SH-SY5Y (cell line): ENCODE measurements at regions not wholly inside any gene's neighbourhood (a gene's known extent, or its start where the extent isn't known, plus 50 kb on each side); places are given as distances from the start of the nearest gene placed in this dataset.

ENCODE experiments used
- GATA2 ChIP-seq: IDR thresholded peaks from 2 replicates; pipeline ENCODE4 v1.6.1; 2011; ENCODE audit warnings: mild to moderate bottlenecking, low read depth, low read length
- GATA3 ChIP-seq: IDR thresholded peaks from 2 replicates; pipeline ENCODE4 v1.6.1; 2011; ENCODE audit warnings: low read depth, mild to moderate bottlenecking, low read length, moderate library complexity

DNA sequence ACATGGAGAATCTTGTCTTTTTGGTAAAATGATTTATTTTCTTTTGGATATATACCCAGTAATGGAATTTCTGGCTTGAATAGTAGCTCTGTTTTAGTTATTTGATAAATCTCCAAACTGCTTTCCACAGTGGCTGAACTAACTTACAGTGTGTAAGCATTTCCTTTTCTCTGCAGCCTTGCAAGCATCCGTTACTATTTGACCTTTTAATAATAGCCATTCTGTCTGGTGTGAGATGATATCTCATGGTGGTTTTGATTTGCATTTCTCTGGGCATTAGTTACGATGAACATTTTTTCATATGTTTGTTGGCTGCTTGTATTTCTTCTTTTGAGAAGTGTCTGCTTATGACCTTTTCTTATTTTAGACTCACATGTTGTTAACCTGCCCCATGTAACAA is 190.2 kb downstream of the GALR1 start:
- TF ChIP-seq GATA2 (no peak), GATA3 (no peak)
